NCI-H1092 (cell line): ENCODE measurements at regions not wholly inside any gene's neighbourhood (a gene's known extent, or its start where the extent isn't known, plus 50 kb on each side); places are given as distances from the start of the nearest gene placed in this dataset.

Experiments used
- DNase-seq: peaks from one replicate; lab custom pipeline; 2025; lab: John Stamatoyannopoulos, UW

DNA sequence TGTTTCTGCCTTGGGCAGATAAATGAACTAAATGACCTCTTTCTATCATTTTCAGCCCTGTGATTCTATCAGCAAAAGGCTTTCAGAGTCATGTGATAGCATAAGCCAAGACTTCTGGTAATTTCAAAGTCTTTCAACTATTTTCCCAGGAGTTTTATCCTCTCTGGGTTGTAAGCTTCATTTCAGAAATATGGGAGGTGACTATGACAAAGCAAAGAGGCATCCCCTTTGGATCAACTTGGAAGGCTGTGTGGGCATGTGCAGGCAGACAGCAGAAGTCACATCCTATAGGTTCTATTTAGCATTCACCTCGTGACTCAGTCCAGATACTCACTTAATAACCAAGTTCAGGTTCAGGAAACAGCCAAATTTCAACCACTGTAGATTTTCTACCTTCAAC lies 149.0 kb upstream of the FST start:
- no peak for DNase-seq

DNA sequence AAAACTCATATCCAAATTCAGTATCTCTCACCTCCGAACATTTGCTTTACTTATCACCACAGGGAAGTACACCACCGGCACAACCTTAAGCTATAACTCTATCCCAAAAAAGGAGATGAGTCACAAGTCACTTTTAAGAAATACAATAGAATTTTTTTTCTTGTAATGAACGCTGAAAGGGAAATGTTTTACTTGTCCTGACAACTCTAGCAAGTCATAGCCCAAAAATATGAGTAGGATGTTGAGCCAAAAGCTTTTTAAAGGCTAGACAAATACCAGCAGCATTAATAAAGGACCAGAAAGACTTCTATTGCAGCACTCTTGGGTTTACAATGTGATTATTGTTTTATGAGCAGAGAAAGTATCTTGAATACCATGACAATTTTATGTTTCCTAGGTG lies 147.3 kb upstream of the FST start:
- DNase-seq = no peak

DNA sequence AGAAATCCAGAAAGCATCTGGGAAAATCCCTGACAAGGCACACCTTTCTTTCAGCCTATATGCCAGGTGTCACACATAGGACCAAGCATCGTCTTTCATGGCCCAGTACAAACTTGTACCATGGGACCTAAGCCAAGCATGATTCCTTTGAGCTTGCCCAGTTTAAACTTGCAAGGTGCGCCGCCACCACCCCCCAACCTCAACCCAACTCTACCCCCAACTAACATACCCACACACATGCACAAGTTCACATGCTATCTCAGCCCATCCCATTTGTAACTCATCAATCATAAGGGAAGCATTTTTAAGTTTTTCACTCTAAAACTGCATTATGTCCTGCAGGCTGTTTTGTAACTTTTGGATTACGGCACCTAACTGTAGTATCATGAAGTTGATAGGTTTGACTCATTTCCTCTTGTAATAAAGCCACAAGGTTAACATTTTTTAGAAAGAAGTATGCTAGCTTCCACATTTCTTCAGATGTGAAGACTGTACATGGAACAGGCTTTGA lies 145.9 kb upstream of the FST start:
- no peak for DNase-seq

DNA sequence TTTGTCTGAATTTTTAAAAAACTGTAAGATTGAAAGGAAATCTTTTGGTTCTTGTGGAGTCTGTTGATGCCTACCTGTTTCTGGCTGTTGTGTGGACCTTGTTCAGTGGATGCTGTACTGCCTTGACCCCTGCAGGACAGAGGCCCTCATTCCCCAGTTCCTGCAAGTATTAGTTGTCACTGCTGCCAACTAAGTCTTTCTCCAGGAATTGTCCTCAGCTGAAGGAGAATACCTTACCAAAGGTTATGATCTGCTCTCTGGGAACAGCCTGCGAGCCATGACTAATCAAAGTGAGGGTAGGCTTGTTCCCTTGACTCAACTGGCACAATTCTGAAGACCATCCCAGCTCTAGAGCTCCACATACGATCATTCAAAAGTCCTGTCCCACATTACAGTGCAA lies 145.3 kb upstream of the FST start:
- DNase-seq = no peak

DNA sequence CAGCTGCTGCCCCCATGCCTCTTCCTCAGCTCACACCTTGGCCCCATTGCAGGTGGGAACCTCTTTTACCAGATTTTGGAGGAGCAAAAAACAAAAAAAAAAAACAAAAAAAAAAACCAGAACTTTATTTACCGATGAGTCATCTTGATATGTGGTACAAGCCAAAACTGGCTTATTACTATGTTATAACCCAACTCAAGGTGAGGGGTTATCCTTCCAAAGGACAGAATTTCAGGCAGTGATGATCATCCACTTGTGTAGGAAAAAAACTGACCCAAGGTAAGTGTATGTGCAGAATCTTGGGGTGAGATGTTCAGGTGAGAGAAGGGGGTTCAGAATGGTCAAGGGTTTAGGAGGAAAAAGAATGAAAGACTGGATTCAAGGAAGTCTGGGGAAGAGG lies 142.6 kb upstream of the FST start:
- DNase-seq = no peak

DNA sequence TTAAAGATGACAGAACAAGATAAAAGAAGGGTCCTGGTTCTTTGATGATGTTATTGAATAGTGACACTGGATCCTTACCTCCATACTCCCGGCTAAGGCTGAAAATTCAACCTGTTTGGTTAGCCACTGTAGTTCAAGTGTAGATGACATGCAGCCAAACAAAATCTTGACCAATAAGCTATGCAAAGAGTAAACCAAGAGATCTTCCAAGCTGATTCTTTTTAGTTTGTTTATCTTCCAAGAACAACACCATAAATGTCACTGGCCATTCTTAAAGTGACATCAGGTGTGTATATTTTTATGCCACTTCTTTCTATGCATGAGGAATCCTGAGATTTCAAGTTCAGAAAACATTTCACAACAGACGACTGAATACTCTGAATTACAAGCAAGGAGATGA lies 141.5 kb upstream of the FST start:
- DNase-seq = no peak

DNA sequence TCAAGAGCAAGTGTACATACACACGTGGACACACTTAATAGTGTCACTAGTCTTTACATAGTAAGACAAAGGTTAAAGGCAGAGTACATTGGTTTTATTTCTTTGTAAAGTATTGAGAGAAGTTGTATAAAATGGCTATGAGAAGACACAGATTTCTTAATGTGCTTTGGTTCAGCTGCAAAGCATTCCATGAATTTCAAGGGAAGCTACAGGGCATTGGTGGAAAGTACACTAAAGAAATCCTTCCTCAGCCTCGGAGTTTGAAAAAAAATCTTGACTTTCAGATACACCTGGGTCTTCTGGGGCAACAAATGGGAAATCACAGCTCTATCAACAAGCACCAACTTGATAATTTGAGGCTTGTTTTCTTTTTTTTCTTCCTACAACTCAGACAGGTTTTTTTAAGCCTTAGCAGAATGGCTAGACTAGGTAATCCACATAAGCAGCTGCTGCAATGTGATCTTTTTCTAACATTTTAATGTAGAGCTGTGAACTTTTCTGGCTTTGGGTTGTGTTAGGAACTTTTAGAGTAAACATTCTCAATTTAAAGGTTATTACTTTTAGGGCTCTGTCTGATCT lies 140.4 kb upstream of the FST start:
- no peak for DNase-seq

DNA sequence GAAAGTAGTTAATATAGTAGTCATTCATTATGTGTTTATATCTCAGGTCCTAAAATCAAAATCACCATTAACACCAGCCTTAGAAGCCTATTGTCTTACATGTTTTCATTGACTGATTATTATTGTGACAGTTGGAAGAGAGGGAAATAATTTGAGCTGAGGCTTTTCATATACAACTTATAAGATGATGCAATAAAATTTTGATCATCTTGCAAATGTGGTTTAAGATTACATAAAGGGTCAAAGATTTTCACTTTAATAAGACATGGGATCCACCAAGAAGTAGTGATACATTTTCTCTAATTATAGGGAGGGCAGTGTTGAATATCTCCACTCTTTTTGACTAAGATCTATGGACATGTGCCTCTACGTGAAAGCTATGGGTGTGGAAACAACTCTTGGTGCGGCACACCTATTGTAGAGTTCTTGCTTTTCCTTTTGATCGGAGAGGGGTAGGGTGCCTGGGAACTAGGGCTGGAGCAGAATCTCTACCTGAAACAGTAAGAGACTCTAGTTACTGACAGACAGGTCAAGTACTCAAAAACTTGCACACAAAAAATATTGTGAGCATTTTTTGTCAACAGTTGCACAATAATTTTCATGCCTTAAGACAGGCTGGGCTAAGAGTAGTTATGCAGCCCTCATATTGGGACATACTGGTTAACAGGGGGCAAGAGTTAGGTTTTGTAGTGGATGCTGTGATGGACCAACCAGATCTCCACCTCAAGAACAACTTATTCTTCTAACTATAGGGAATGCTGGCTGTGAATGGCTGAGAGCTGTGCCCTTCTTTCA lies 139.3 kb upstream of the FST start:
- DNase-seq = no peak

DNA sequence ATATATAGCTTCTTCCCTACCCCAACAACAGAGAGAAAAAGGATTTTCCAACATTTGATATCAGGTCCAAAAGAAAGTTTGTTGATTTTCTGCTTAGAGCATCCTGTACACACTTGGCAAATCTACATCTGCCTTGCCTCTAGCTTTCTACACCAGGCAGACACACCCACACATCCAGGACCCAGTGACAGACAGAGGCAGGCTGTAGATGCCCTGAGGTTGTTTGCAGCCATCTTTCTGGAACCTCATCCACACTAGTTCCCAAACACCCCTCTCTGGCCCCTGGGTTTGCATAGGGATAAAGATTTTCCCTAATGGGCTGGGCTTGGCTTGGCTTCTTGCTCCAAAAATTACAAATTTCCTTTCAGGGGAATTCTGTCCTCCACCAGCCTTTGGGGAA lies 138.2 kb upstream of the FST start:
- DNase-seq = no peak

DNA sequence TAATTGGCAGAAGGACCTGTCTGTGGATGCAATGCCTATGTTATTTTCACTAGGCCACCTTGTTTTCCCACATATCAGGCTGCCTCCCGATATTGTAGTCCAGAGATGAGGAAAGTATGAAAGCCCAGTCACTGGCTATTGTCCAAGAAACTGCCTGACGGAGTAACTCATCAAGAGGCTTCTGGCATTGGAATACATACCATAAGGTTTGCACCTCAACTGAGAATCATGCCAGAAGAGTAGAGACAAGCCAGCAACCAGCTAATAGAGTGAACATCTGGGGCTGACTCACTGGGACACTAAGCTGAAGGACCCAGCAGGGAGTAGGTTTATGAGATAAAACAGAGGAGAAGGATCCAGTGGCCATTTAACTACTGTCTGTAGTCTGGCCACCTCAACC lies 137.2 kb upstream of the FST start:
- no peak for DNase-seq

DNA sequence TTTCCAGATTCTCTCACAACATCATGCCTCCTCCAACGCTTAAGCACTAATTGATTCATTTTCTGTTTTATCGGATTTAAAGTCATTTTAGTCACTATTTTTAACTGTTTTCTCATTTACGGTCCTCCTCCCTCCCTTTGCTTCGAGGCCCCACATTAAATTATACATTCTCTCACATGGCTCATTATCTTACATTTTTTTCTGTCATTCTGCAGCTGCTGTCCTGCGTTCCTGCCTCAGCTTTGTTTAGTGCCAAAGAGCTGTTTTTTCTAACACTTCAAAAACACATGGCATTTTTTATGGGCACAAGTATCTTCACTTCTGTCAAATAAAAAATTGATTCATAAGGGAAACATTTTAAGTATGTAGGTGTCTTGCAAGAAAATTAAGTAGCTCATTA lies 130.1 kb upstream of the FST start:
- DNase-seq = no peak

DNA sequence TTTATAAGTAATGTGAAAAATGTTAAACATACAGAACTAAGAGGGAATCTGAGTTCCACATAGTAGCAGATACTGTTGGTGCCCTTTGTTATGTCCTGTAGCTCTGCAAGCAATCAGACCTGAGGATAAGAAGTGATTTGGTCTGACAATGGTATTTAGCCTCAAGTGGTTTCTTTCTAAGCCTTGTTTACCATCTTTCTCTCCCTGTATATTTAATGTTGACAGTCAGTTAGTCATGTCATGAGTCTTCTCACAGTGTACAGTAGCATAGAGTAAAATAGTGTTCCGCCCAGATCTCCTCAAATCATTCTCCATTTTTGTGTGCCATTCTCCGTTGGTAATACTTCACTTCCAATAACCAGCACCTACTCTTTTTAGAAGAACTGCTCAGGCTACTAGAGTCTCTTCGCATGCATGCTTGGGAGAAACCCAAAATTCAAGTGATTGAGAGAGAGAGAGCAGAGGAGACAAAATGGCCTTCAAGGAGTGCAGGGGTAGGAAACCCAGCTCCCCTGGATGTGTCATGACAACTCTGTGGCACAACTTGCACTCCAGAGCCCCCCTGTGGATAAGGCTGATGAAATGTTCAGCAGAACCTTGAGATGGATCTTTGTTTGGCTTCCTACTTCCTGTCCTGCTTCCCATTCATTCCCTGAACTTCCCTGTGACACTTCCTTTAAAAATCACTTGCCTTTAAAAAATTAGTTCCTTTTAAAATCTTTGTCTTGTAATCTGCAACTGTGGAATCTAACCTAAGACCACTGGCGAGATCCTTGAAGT lies 129.2 kb upstream of the FST start:
- no peak for DNase-seq

DNA sequence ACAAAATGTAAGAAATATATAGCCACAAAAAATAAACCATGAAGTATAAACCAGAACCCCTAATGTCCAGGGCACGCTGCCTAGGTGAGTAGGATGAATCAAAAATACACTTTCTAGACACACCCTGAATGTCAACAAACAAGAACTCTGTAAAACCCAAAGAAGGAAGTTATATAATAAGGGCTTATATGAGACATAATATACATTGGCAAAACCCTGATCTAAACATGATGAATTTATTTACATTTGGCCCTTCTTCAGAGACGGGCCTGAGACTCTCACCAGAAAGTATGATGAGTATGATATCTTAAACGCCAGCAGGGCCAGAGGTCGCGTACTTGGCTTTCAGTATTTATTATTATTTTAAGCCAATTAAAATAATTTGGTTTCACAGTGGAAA lies 125.1 kb upstream of the FST start:
- DNase-seq = no peak

DNA sequence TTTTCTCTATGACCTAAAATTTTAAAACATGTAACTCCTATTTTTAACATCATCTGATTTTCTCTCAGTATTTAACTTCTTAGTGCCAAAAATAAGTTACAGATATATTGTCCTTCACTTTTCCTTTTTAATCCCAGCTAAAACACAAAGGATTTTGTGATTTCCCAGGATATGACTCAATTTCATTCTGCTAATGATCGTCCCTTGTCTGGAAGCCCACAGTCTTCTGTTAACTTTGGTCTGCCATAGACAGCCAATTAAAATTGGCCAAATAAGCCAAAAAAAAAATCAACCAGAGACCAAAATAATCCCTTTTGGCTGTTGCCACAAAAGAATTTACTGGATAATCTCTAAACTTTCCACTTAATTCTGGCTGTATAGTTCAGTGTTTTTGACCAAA lies 124.5 kb upstream of the FST start:
- DNase-seq = no peak

DNA sequence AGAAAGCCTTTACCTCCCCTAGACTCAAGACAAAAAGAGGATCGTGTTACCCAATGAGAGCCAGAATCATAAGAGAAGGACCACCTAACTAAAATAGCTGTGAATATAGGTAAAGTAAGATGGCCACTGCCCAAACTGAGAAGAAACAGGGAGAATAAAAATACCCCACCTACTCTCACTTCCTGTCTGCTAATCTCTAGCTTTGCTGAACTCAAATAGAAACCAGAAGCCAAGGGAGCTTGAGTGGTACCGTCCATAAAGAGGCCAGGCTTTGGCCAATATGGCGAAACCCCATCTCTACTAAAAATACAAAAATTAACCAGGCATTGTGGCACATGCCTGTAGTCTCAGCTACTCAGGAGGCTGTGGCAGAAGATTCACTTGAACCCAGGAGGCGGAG lies 123.0 kb upstream of the FST start:
- DNase-seq = no peak

DNA sequence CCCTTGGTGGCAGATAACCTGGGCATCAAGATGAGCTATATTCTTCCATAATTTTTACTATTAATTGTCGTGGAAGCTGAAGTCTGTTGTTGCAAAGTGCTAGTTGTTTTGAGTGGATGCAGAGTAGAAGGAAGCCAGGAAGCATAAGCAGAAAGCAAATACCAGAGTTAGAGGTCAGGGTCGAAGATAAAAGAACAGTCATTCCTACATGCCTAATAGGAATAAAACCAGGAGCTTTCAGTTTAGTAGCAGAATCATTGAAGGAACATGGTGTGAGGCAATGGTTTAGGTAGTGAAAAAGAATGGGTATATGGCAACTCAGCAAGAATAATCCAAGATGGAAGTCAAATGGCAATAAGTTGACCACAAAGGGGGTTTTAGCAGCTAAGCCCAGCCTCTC lies 121.6 kb upstream of the FST start:
- DNase-seq = no peak

DNA sequence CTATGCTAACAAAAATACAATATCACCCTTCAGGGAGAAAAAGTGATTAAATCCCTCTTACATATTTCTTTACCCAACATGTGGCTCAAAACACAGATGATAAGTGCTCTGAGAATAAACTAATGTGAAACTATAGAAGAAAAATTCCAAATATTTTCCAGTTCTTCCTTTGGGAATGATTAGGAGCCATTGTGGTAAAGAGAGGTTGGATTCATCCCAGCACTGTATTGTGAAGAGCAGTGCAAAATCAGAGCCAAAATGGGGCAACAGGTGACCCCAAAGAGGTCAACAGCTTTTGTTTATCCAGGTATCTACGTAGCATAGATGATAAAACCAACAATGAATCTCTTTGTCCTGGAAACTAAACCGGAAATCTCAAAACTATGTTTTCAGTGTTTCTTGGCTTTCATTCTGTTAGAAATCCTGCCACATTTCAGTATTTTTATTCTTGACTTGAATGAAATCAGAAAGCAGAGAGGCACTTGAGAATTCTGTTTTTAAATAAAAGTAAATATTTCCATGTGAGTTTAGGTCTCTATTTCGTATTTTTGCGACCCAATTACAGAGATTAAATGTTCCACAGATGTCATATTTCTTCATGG lies 120.4 kb upstream of the FST start:
- no peak for DNase-seq

DNA sequence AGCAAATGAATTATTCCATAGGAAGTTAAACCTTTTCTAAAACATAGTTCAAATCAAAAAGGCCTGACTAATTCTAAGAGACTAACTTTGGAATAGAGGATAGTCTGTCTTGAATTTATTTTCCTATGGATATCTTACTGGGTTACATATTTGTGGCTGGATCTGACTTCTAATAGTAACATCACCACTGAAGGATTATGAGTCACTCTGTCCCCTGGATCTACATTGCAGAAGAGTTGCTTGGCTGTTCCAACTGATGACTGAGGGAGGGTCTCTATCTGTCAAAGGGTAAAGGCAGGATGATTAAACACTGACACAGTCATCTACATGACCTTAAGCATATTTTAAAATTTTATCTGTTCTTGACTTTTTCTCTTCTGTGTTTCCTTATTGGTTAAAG lies 119.6 kb upstream of the FST start:
- DNase-seq = no peak

DNA sequence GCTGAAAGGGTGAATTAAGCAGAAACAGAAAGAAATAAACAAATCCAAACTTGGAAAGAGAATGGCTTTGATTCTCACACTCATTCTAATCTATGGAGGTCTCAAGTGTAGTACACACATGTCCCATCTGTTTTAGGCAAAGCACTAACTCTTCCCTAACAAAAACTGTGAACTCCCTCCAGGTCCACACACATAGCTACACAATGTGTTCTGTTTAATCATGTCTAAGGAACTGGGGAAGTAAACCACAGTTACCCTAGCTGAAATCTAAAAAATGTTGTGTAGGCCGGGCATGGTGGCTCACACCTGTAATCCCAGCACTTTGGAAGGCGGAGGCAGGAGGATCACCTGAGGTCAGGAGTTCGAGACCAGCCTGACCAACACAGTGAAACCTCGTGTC lies 118.7 kb upstream of the FST start:
- DNase-seq = no peak

DNA sequence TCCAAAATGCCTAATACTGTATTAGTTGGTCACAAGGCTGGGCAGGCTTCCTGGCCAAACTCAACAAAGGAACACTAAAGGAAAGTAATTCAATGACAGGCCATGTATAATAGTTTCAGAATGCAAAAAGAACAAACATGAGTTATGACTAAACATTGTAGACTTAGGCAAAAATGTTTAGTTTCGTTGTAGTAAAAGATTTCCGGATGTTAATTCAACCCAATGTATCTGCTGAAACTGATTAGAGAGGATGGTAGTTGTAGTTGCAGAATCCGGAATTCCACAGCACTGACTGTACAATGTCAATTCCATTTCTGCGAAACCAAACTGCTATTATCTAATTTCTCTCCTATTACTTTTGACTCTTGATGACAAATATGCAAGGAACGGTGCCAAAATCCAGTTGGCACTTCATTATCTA lies 117.9 kb upstream of the FST start:
- DNase-seq = no peak

DNA sequence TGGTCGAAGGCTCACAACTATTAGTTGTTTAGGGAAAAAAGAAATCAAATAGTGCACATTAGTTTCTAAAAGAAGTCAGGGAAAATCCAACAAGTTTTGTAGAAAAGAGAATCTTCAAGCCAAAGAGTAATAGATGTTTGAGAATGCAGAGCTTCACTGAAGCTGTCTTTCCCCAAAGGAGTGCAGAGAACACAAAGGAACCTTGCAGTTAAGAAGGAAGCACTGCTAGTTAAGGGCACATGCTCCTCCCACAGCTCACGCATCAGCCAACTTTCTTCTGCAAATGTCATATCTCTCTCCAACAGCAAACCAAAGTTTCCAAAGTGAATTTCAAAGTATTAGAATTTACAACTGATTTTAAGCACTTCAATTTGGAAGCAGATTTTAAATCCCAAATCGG lies 116.4 kb upstream of the FST start:
- DNase-seq = no peak

DNA sequence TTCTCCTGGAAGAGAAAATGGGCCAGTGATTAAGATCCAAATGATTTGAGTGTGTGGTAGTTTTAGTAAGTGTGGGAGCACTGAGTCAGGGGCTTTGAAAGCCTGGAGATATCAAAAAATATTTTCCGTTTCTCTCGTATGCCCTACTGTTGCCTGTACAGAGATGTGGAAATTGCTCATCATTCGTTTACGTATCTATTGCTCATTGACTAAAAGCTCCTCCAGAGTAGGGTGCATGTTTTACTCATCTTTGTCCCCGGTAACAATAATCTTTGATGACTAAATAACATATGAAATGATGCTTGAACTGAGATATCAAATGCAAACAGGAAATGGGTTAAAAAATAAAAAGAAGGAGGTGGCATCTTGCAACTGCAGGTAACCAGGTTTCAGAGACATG lies 114.2 kb upstream of the FST start:
- DNase-seq = no peak

DNA sequence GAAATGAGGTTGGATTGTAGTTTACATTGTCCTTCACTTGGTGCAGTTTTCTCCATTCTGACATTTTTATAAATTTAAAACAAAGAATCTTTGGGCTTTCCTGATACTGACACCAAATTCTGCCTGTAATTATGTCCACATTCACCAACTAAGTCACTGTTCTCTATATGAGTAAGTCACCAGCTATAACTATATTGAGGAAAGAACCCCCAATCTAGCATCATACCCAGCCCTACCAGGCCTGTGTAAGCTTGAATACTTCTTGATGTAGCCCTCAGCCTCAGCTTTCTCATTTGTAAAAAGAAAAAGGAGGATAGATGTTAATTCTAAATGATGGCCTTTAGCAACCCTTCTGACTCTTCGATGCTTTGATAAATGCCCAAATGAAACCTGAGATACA lies 112.7 kb upstream of the FST start:
- DNase-seq = no peak
